Type B pancreatic cell (in vitro differentiated cells): ENCODE measurements at regions not wholly inside any gene's neighbourhood (a gene's known extent, or its start where the extent isn't known, plus 50 kb on each side); places are given as distances from the start of the nearest gene placed in this dataset.

ENCODE experiments used
- DNase-seq: peaks from one replicate; pipeline ENCODE4 v3.0.0; 2021; ENCODE audit warnings: mixed read lengths; ENCODE audit not compliant: unreplicated experiment; ENCODE audit errors: extremely low spot score
- H3K27ac Mint-ChIP-seq: 2 replicates; pipeline ENCODE4 v1.8.0; 2021; ENCODE audit warnings: mild to moderate bottlenecking, mixed read lengths
- H3K27me3 Mint-ChIP-seq: 2 replicates; pipeline ENCODE4 v1.8.0; 2021; ENCODE audit warnings: mixed read lengths
- H3K36me3 Mint-ChIP-seq: 2 replicates; pipeline ENCODE4 v1.8.0; 2021; ENCODE audit warnings: mixed read lengths
- H3K4me1 Mint-ChIP-seq: one replicate; pipeline ENCODE4 v1.8.0; 2021; ENCODE audit warnings: mixed read lengths; ENCODE audit not compliant: unreplicated experiment
- H3K4me3 Mint-ChIP-seq: 2 replicates; pipeline ENCODE4 v1.8.0; 2021; ENCODE audit warnings: mild to moderate bottlenecking, mixed read lengths
- H3K9me3 Mint-ChIP-seq: 2 replicates; pipeline ENCODE4 v1.8.0; 2021; ENCODE audit warnings: mixed read lengths
- TF ChIP-seq, protein P1 (sequence below): fragments of 200-600 bp; sonication (generic); conservative IDR thresholded peaks from 2 replicates; pipeline ENCODE4 v1.5.0; 2021; ENCODE audit warnings: antibody characterized with exemption, mild to moderate bottlenecking

DNA sequence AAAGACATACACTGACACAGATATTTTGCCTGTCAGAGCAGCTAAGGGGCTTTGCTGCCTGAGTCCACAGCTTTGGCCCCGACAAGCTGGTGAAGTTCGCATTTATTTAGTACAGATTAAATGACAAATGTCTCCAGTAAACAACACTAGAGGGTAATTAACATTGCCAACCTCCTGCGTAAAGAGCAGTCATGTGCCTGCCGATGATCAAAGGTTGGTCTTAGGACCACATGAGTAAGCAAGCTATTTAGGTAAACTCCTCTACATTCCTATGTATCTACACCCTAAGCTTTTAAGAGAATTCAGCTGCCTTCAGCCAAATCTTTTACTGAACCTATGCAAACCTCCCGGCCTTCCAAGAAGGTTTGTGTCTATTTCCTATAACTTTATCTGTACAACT, 73.0 kb upstream of the PJA2 start:
- H3K27me3 Mint-ChIP-seq: peaks cover 4% of the 10 kb centered on the region
- H3K9me3 Mint-ChIP-seq: no peaks in the 10 kb centered on the region
- DNase-seq: no peak
- no peak overlapping the region for H3K27ac Mint-ChIP-seq
- no peak overlapping the region for H3K4me3 Mint-ChIP-seq
- TF ChIP-seq, protein P1, sequence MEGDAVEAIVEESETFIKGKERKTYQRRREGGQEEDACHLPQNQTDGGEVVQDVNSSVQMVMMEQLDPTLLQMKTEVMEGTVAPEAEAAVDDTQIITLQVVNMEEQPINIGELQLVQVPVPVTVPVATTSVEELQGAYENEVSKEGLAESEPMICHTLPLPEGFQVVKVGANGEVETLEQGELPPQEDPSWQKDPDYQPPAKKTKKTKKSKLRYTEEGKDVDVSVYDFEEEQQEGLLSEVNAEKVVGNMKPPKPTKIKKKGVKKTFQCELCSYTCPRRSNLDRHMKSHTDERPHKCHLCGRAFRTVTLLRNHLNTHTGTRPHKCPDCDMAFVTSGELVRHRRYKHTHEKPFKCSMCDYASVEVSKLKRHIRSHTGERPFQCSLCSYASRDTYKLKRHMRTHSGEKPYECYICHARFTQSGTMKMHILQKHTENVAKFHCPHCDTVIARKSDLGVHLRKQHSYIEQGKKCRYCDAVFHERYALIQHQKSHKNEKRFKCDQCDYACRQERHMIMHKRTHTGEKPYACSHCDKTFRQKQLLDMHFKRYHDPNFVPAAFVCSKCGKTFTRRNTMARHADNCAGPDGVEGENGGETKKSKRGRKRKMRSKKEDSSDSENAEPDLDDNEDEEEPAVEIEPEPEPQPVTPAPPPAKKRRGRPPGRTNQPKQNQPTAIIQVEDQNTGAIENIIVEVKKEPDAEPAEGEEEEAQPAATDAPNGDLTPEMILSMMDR: no peak
- H3K36me3 Mint-ChIP-seq: no peaks in the 10 kb centered on the region
- H3K4me1 Mint-ChIP-seq: no peaks in the 10 kb centered on the region

DNA sequence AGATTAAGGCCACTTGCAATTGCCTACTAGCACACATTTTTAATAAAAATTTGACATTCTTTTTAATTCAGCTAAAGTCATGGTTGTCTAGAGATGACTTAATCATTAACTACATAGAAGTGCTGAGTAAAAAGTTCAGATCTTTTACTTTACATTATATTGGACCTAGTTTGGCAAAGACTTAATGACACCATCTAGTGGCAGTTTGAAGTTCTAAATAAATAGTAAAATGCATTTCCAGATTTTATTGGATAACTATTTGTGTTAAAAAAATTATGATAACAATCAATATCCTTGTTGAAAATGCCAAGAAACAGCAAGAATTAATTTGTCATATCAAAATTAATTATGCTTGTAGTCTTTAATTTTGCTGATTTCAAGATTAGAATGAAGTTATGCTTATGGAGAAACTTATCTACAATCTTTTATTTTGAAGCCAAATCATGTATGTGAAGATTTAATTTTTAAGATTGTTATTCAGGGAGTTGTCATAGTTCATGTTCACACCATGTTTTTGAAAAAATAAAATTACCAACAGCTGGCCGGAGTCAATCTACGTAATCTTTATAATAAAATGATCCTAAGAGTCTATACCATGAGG, 69.6 kb upstream of the PJA2 start:
- no peaks in the 10 kb centered on the region for H3K9me3 Mint-ChIP-seq
- no peak overlapping the region for H3K4me3 Mint-ChIP-seq
- H3K4me1 Mint-ChIP-seq: no peaks in the 10 kb centered on the region
- TF ChIP-seq, protein P1: peak; percentile 75
- H3K27me3 Mint-ChIP-seq: no peaks in the 10 kb centered on the region
- H3K27ac Mint-ChIP-seq: no peak overlapping the region
- no peak for DNase-seq
- H3K36me3 Mint-ChIP-seq: no peaks in the 10 kb centered on the region

DNA sequence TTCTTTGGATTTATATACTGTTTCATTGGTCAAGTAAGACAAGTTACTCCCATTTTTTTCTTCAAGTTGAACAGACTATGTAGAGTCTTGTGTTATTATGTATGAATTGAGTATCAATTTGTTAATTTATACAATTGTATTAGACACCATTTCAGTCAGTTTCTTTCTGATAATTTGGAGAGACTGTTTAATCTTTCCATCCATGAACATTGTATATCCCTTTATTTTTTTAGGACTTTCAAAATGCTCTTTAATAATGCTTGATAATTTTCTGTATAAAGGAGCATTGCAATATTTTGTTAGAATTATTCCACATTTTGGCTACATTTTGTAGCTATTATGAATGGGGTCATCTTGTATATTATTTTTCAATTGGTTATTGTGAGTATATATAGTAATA, 69.1 kb upstream of the PJA2 start:
- no peak overlapping the region for H3K4me3 Mint-ChIP-seq
- no peaks in the 10 kb centered on the region for H3K4me1 Mint-ChIP-seq
- H3K27ac Mint-ChIP-seq: no peak overlapping the region
- no peaks in the 10 kb centered on the region for H3K9me3 Mint-ChIP-seq
- no peaks in the 10 kb centered on the region for H3K36me3 Mint-ChIP-seq
- no peaks in the 10 kb centered on the region for H3K27me3 Mint-ChIP-seq
- DNase-seq: no peak
- TF ChIP-seq, protein P1: no peak

DNA sequence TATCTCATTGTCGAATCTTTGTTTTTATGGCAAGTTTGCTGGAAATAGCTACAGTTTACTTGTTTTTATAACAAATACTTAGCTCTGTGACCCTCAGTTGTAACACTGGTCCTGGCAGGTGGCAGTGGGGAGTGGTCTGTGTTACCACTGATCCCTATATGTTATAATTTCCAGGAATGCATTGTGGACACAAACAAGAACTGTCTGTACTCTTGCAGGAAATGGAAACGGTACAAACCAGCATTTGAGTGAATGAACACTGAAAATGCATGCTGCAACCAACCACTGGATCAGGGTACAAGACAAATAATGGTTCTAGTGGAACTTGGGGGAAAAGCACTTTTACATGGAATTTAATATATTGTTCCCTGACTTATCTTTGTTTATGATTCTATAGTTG, 66.5 kb upstream of the PJA2 start:
- H3K9me3 Mint-ChIP-seq: no peaks in the 10 kb centered on the region

GRCh38 chr5:109469896-109470662, 60.3 kb upstream of the PJA2 start:
- H3K36me3 Mint-ChIP-seq: no peaks in the 10 kb centered on the region
- H3K4me3 Mint-ChIP-seq: no peak overlapping the region
- H3K27ac Mint-ChIP-seq: no peak overlapping the region
- H3K4me1 Mint-ChIP-seq: peaks cover 9% of the 10 kb centered on the region
- H3K27me3 Mint-ChIP-seq: no peaks in the 10 kb centered on the region
- no peak for DNase-seq
- TF ChIP-seq, protein P1: no peak
- no peaks in the 10 kb centered on the region for H3K9me3 Mint-ChIP-seq

More for the DNA sequence above, 66.5 kb upstream of the PJA2 start:
- no peak for DNase-seq
- no peaks in the 10 kb centered on the region for H3K4me1 Mint-ChIP-seq
- H3K27me3 Mint-ChIP-seq: no peaks in the 10 kb centered on the region
- no peak overlapping the region for H3K4me3 Mint-ChIP-seq
- TF ChIP-seq, protein P1: no peak
- no peaks in the 10 kb centered on the region for H3K36me3 Mint-ChIP-seq
- H3K27ac Mint-ChIP-seq: no peak overlapping the region
